Calu3 (cell line): ENCODE measurements at regions not wholly inside any gene's neighbourhood (a gene's known extent, or its start where the extent isn't known, plus 50 kb on each side); places are given as distances from the start of the nearest gene placed in this dataset.

Experiments used
- BruUV-seq: library from RNA; stranded (reverse); fragments of 400-500 nt; replicated peaks from 2 replicates; lab custom pipeline; 2021; lab: Mats Ljungman, UMichigan
- CTCF ChIA-PET: fragments of 300-600 bp; sonication (Branson Sonifier 250); formaldehyde crosslinking; loops from one replicate; lab custom pipeline; 2022; ENCODE audit warnings: antibody characterized with exemption; lab: Charles Lee
- DNase-seq: peaks from one replicate; pipeline ENCODE4 v3.0.0; 2022
- H3K27ac Mint-ChIP-seq: one replicate; pipeline ENCODE4 v1.8.0; 2022; ENCODE audit warnings: mixed read lengths; ENCODE audit not compliant: unreplicated experiment
- H3K27me3 Mint-ChIP-seq: one replicate; pipeline ENCODE4 v1.8.0; 2022; ENCODE audit warnings: mixed read lengths; ENCODE audit not compliant: unreplicated experiment
- H3K36me3 Mint-ChIP-seq: one replicate; pipeline ENCODE4 v1.8.0; 2022; ENCODE audit warnings: mild to moderate bottlenecking, moderate library complexity, mixed read lengths; ENCODE audit not compliant: insufficient read depth, unreplicated experiment
- H3K4me1 Mint-ChIP-seq: one replicate; pipeline ENCODE4 v1.8.0; 2022; ENCODE audit warnings: mild to moderate bottlenecking, low read depth, mixed read lengths; ENCODE audit not compliant: unreplicated experiment
- H3K4me3 Mint-ChIP-seq: one replicate; pipeline ENCODE4 v1.8.0; 2022; ENCODE audit warnings: mild to moderate bottlenecking, low read depth, moderate library complexity, mixed read lengths; ENCODE audit not compliant: unreplicated experiment
- H3K9me3 Mint-ChIP-seq: one replicate; pipeline ENCODE4 v1.8.0; 2022; ENCODE audit warnings: low read depth, mixed read lengths; ENCODE audit not compliant: unreplicated experiment
- intact Hi-C: fragments of 100-400 bp; cut with micrococcal nuclease; formaldehyde crosslinking; loops from one replicate; pipeline ENCODE4 v1.10.0; 2022; ENCODE audit not compliant: unreplicated experiment
- TF ChIP-seq, protein P1 (sequence below): fragments of 200-600 bp; IDR thresholded peaks from one replicate; pipeline ENCODE4 v1.8.0; 2022; ENCODE audit warnings: antibody characterized with exemption; ENCODE audit not compliant: unreplicated experiment

DNA sequence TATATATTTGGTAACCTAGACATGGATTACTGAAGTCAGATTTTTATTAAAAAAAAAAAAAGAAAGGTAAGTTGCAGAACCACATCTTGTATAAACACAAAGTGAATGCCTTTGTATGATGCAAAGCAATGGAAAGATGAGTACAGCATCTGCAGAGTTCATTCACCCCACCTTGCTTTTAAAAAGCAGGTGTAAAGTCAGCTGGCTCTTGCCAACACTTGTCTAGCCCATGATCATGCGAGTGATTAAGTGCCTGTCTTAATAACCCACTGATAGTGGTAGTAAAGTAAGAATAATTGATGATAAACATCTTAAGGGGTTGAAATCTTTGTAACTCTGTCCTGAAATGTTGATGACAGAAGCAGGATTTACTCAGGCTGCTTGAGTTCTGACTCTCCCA lies 710.4 kb downstream of the EFNB2 start:
- H3K27me3 Mint-ChIP-seq = no peaks in the 10 kb centered on the region
- CTCF ChIA-PET = no interaction called here

DNA sequence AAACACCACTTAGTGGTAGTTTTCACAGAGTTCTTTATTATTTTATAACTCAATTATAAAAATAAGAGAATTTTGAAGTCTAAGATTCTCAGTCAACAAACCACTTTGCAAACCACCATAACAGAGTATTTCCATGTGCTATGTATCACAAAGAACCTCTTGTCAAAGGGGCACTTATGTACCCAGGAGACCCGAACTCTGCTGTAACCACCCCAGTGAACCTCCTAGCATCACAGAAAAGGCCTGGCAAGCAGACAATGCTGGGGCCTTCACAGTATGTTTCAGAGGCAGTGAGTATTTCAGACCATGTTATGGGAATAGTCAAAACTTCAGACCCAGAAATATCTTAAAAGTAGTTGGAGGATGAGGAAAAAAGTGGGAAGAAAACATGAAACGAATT lies 714.1 kb downstream of the EFNB2 start:
- Mint-ChIP-seq H3K4me1 (no peaks in the 10 kb centered on the region), H3K36me3 (no peaks in the 10 kb centered on the region), H3K9me3 (no peaks in the 10 kb centered on the region), H3K27me3 (no peaks in the 10 kb centered on the region), H3K27ac (no peak overlapping the region), H3K4me3 (no peak overlapping the region)
- CTCF ChIA-PET = no interaction called here
- intact Hi-C loops = no loop called here
- no TSS peak for BruUV-seq
- no peak for DNase-seq
- TF ChIP-seq, protein P1, sequence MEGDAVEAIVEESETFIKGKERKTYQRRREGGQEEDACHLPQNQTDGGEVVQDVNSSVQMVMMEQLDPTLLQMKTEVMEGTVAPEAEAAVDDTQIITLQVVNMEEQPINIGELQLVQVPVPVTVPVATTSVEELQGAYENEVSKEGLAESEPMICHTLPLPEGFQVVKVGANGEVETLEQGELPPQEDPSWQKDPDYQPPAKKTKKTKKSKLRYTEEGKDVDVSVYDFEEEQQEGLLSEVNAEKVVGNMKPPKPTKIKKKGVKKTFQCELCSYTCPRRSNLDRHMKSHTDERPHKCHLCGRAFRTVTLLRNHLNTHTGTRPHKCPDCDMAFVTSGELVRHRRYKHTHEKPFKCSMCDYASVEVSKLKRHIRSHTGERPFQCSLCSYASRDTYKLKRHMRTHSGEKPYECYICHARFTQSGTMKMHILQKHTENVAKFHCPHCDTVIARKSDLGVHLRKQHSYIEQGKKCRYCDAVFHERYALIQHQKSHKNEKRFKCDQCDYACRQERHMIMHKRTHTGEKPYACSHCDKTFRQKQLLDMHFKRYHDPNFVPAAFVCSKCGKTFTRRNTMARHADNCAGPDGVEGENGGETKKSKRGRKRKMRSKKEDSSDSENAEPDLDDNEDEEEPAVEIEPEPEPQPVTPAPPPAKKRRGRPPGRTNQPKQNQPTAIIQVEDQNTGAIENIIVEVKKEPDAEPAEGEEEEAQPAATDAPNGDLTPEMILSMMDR = no peak

More for the DNA sequence above, 710.4 kb downstream of the EFNB2 start:
- intact Hi-C loops = no loop called here
- Mint-ChIP-seq H3K9me3 (no peaks in the 10 kb centered on the region), H3K4me1 (no peaks in the 10 kb centered on the region), H3K4me3 (no peak overlapping the region), H3K27ac (no peak overlapping the region), H3K36me3 (no peaks in the 10 kb centered on the region)
- DNase-seq = no peak
- BruUV-seq = no TSS peak
- TF ChIP-seq, protein P1 = no peak

DNA sequence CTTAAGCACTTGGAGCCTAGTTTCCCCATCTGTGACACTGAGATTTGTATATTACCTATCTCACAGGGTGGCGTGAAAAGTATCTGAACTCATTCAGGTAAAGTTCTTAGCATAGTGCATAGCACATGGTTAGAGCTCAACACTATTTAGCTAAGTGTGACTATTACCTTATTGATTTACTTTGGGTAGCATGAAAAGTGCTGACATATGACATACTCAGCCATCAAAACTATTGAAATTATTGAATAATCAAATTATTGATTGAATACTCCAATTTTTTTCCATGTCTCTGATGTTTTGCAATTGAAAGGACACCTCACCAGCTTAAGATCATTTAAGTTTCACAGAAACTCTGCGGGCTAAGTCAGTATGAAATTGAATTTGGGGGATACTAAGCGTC lies 715.0 kb downstream of the EFNB2 start:
- no peaks in the 10 kb centered on the region for H3K4me1 Mint-ChIP-seq
- H3K9me3 Mint-ChIP-seq = no peaks in the 10 kb centered on the region
- no TSS peak for BruUV-seq

DNA sequence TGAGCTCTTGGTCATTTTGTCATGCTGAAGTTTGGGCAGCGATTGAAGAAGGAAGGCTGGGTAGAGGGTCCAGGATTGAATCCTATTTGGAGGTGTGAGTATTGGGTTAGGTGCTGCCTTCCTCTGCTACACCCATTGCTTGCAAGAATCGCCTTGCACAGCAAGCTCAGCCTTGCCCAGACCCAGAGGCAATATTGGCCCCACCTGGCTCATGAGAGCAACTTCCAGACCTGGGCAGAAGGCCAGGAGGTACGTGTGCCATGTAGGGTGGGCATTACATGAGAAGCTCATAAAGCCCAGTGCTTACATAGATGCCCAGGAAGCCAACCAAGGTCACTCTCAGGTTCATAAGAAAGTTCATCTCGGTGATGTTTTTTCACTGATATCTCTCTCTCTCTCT lies 718.0 kb downstream of the EFNB2 start:
- no peak for DNase-seq
- H3K9me3 Mint-ChIP-seq = no peaks in the 10 kb centered on the region
- H3K27ac Mint-ChIP-seq = no peak overlapping the region
- no TSS peak for BruUV-seq
- intact Hi-C loops = no loop called here
- CTCF ChIA-PET = no interaction called here
- no peak overlapping the region for H3K4me3 Mint-ChIP-seq
- TF ChIP-seq, protein P1 = no peak
- no peaks in the 10 kb centered on the region for H3K36me3 Mint-ChIP-seq
- no peaks in the 10 kb centered on the region for H3K27me3 Mint-ChIP-seq
- H3K4me1 Mint-ChIP-seq = no peaks in the 10 kb centered on the region

More for the DNA sequence above, 715.0 kb downstream of the EFNB2 start:
- intact Hi-C loops = no loop called here
- DNase-seq = no peak
- TF ChIP-seq, protein P1 = no peak
- H3K27ac Mint-ChIP-seq = no peak overlapping the region
- no peaks in the 10 kb centered on the region for H3K36me3 Mint-ChIP-seq
- no peaks in the 10 kb centered on the region for H3K27me3 Mint-ChIP-seq
- no peak overlapping the region for H3K4me3 Mint-ChIP-seq
- CTCF ChIA-PET = no interaction called here

DNA sequence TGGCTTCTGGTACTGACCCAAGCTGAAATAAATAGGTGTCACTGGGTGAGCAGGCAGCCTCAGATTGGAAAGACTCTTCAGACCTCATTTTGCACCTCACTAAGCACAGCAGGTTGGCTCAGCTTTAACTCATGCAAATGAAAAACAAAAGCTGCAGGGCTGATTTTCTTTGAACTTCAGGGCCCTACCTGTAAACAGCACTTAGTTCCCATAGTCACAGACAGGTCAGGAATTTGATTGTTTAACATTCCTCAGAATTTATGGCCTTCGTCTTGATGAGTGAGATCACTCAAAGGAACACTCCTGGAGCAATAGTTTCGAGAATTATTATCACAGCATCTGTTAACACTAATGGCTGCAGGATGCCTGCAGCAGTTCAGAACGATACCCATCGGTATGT lies 718.5 kb downstream of the EFNB2 start:
- intact Hi-C loops = no loop called here
- no peak overlapping the region for H3K27ac Mint-ChIP-seq
- no peaks in the 10 kb centered on the region for H3K4me1 Mint-ChIP-seq
- no TSS peak for BruUV-seq
- H3K27me3 Mint-ChIP-seq = no peaks in the 10 kb centered on the region
- DNase-seq = no peak
- TF ChIP-seq, protein P1 = no peak
- H3K4me3 Mint-ChIP-seq = no peak overlapping the region
- no peaks in the 10 kb centered on the region for H3K36me3 Mint-ChIP-seq
- no peaks in the 10 kb centered on the region for H3K9me3 Mint-ChIP-seq
- CTCF ChIA-PET = no interaction called here
